ENCODE measurements at regions not wholly inside any gene's neighbourhood (a gene's known extent, or its start where the extent isn't known, plus 50 kb on each side); places are given as distances from the start of the nearest gene placed in this dataset.

- POLR2A ChIA-PET: no interaction called here
- WGBS (ENCODE audit: insufficient coverage, insufficient replicate concordance, low lambda C conversion rate, missing lambda C conversion rate): 66% methylated on average over 3 of the region's 3 CpGs
Observed at GRCh38 chr3:61493339-61493738, 68.0 kb upstream of the PTPRG start.

More at GRCh38 chr3:61493339-61493738, 68.0 kb upstream of the PTPRG start:
- ATAC-seq: no peak
- no peaks in the 10 kb centered on the region for H4K20me1 ChIP-seq (ENCODE audit: control insufficient read depth, insufficient read depth)
- ChIA-PET SMC1A (ENCODE audit: uncharacterized antibody, unreplicated experiment) (interaction anchor here (0.8 to 2.0 kb wide), 3 partner anchors 22 to 37 kb away, joined by 4 to 10 read pairs (median 4); no protein-coding TSS in a partner anchor), RAD21 (ENCODE audit: unreplicated experiment) (no interaction called here), CTCF (interaction anchor here (3.4 kb wide), 1 partner anchor 36 kb away, joined by 10 read pairs; no protein-coding TSS in a partner anchor)
- intact Hi-C loops (cut with micrococcal nuclease; ENCODE audit: unreplicated experiment): no loop called here
- BruUV-seq (replicated peaks): no TSS peak
- H2AFZ ChIP-seq (ENCODE audit: control insufficient read depth, low read depth, low read length): no peak overlapping the region
- FAIRE-seq: no peak
- H3K9ac ChIP-seq (ENCODE audit: control insufficient read depth, insufficient read depth, low read length): no peak overlapping the region
- no peaks in the 10 kb centered on the region for H3K79me2 ChIP-seq (ENCODE audit: control insufficient read depth, insufficient read depth, low read length)
- no peaks in the 10 kb centered on the region for H3K4me1 ChIP-seq (ENCODE audit: control insufficient read depth, insufficient read depth, low read length)
- in situ Hi-C loops (cut with MboI): no loop called here
- no peak overlapping the region for H3K27ac ChIP-seq (ENCODE audit: control insufficient read depth, insufficient read depth)
- H3K9me3 ChIP-seq (replicated peaks; ENCODE audit: control insufficient read depth, insufficient read depth, low read length): no peaks in the 10 kb centered on the region
- no peak for DNase-seq (ENCODE audit: low read depth, low spot score)
- H3K27me3 ChIP-seq (replicated peaks in 1 of 2; ENCODE audit: control insufficient read depth in 2 of 2, insufficient read depth in 2 of 2, low read length in 1 of 2): no peaks in the 10 kb centered on the region; a peak in 1 of 4 replicates
- H3K36me3 ChIP-seq (ENCODE audit: control insufficient read depth in 2 of 2, insufficient read depth in 2 of 2, low read length in 1 of 2): no peaks in the 10 kb centered on the region
- TF ChIP-seq PBX3 (IDR thresholded peaks at IDR 0.05; ENCODE audit: insufficient replicate concordance, low read depth, low read length) (no peak), SMC3 (IDR thresholded peaks at IDR 0.05; ENCODE audit: borderline replicate concordance, low read length) (no peak), RBBP5 (conservative IDR thresholded peaks at IDR 0.05) (no peak), NR2C2 (IDR thresholded peaks at IDR 0.05; ENCODE audit: borderline replicate concordance, control insufficient read depth, insufficient read length, low read depth) (no peak), MEF2B (IDR thresholded peaks at IDR 0.05; ENCODE audit: partially characterized antibody, poor library complexity, severe bottlenecking) (no peak), PML (IDR thresholded peaks at IDR 0.05; ENCODE audit: low read length) (no peak), CBX3 (IDR thresholded peaks at IDR 0.05; ENCODE audit: borderline replicate concordance, low read depth) (no peak), MAX (IDR thresholded peaks at IDR 0.05; ENCODE audit: low read depth, low read length) (no peak), ZNF384 (IDR thresholded peaks at IDR 0.05; ENCODE audit: borderline replicate concordance, low read depth, low read length) (no peak), WRNIP1 (IDR thresholded peaks at IDR 0.05; ENCODE audit: borderline replicate concordance, low read depth, low read length) (no peak), EZH2 (IDR thresholded peaks at IDR 0.05; ENCODE audit: borderline replicate concordance, control insufficient read depth, low read depth, low read length) (no peak), CUX1 (IDR thresholded peaks at IDR 0.05; ENCODE audit: insufficient replicate concordance, low read depth, low read length) (no peak), BMI1 (IDR thresholded peaks at IDR 0.05; ENCODE audit: borderline replicate concordance) (no peak), TAF1 (IDR thresholded peaks at IDR 0.05; ENCODE audit: borderline replicate concordance, low read depth, low read length) (no peak), RAD51 (IDR thresholded peaks at IDR 0.05) (no peak), EGR1 (IDR thresholded peaks at IDR 0.05; ENCODE audit: borderline replicate concordance in 1 of 2, low read depth in 2 of 2, low read length in 2 of 2) (no peak), RAD21 (IDR thresholded peaks at IDR 0.05; ENCODE audit: insufficient read depth, low read depth, low read length) (no peak)
- no peak overlapping the region for H3K4me3 ChIP-seq
- H3K4me2 ChIP-seq (ENCODE audit: control insufficient read depth, insufficient read depth): no peak overlapping the region
